ENCODE measurements at regions not wholly inside any gene's neighbourhood (a gene's known extent, or its start where the extent isn't known, plus 50 kb on each side); places are given as distances from the start of the nearest gene placed in this dataset.

- ATAC-seq, result no peak
- H3K27ac ChIP-seq, result no peak overlapping the region
- H3K9me3 ChIP-seq, result no peaks in the 10 kb centered on the region
- WGBS, 2 donors, result 2 to 5% methylated on average over 5 of the region's 5 CpGs
- no peak for TF ChIP-seq CTCF (IDR thresholded peaks at IDR 0.05)
- no peak for FAIRE-seq
- H3K27me3 ChIP-seq, result peaks cover 0 to 11% (median 2%) of the 10 kb centered on the region in 4 donors
- H3K36me3 ChIP-seq, result no peaks in the 10 kb centered on the region
- H3K4me1 ChIP-seq, result no peaks in the 10 kb centered on the region
- intact Hi-C loops (cut with DNase I), result no loop called here
- H3K4me3 ChIP-seq, result no peak overlapping the region
- no peak for DNase-seq
Measured at GRCh38 chr16:54546521-54546920, 259.9 kb upstream of the IRX3 start.

- TF ChIP-seq CTCF (IDR thresholded peaks at IDR 0.05), result no peak
- ATAC-seq, result no peak
- Histone ChIP-seq H3K27me3 (peaks cover 0 to 11% (median 2%) of the 10 kb centered on the region in 4 donors), H3K36me3 (no peaks in the 10 kb centered on the region), H3K27ac (no peak overlapping the region), H3K4me1 (no peaks in the 10 kb centered on the region), H3K9me3 (no peaks in the 10 kb centered on the region), H3K4me3 (no peak overlapping the region)
- no peak for DNase-seq
- intact Hi-C loops (cut with DNase I), result no loop called here
- WGBS, 2 donors, result 15 to 16% methylated on average over 14 of the region's 14 CpGs
- no peak for FAIRE-seq
Measured at GRCh38 chr16:54545854-54546511, 259.4 kb upstream of the IRX3 start.

DNA sequence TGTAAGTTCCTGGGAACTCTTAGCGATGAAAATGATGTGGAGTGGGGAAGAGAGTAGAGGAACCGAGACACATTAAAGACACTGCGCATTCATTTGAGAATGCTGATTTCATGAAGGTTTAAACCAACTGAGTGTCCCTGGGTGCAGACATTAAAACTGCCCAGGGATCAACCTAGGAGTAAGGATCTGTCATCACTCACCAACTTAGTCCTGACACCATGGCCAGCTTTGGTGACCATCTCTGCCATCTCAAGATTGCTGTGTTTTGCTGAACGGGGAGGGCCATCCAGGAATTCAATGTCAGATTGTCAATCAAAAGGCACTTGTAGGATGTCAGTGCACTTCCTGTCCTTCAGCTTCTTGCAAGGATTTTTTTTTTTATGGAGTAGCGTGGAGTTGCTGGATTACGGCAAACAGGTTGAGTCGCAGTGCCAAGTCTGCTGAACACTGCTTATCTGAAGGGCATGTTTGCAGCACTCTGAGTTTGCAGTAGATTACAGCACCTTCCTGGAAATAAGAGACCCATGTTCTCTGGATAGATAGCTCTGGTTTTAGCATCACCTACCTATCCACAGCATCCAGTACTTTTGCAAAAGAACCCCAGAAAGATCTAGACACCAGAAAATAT lies 258.1 kb upstream of the IRX3 start:
- intact Hi-C loops (cut with DNase I), result no loop called here
- H3K27ac ChIP-seq, result no peak overlapping the region
- FAIRE-seq, result no peak
- no peak for TF ChIP-seq CTCF (IDR thresholded peaks at IDR 0.05)
- H3K36me3 ChIP-seq, result no peaks in the 10 kb centered on the region
- DNase-seq, result no peak
- no peaks in the 10 kb centered on the region for H3K4me1 ChIP-seq
- H3K4me3 ChIP-seq, result no peak overlapping the region
- WGBS, 2 donors, result 56 to 65% methylated on average over 7 of the region's 7 CpGs
- H3K9me3 ChIP-seq, result no peaks in the 10 kb centered on the region
- ATAC-seq, result no peak
- H3K27me3 ChIP-seq, result peaks cover 0 to 11% (median 2%) of the 10 kb centered on the region in 4 donors

GRCh38 chr16:54542805-54543505 lies 256.4 kb upstream of the IRX3 start:
- TF ChIP-seq CTCF (IDR thresholded peaks at IDR 0.05), result no peak
- Histone ChIP-seq H3K4me3 (no peak overlapping the region), H3K36me3 (no peaks in the 10 kb centered on the region), H3K9me3 (no peaks in the 10 kb centered on the region), H3K27ac (no peak overlapping the region), H3K27me3 (peaks cover 0 to 10% (median 2%) of the 10 kb centered on the region in 4 donors), H3K4me1 (no peaks in the 10 kb centered on the region)
- FAIRE-seq (no peak), ATAC-seq (no peak), DNase-seq (no peak)
- intact Hi-C loops (cut with DNase I), result no loop called here
- WGBS, 2 donors, result 60 to 74% methylated on average over 13 of the region's 13 CpGs
